Suprapubic skin (tissue), 4 donors: ENCODE measurements at regions not wholly inside any gene's neighbourhood (a gene's known extent, or its start where the extent isn't known, plus 50 kb on each side); places are given as distances from the start of the nearest gene placed in this dataset.

Source experiments
- DNase-seq, 2 donors: peaks; one replicate each; pipeline ENCODE4 v3.0.0-alpha.2; 2019; ENCODE audit warnings: low spot score in 2 of 2
- H3K27ac ChIP-seq: fragments of 200-600 bp; sonication (generic); one replicate; pipeline ENCODE4 v1.5.1; 2019
- H3K27me3 ChIP-seq: fragments of 200-600 bp; sonication (generic); one replicate; pipeline ENCODE4 v1.5.1; 2019
- H3K36me3 ChIP-seq: fragments of 200-600 bp; sonication (generic); one replicate; pipeline ENCODE4 v1.5.1; 2019
- H3K4me1 ChIP-seq: fragments of 200-600 bp; sonication (generic); one replicate; pipeline ENCODE4 v1.5.1; 2019
- H3K4me3 ChIP-seq: fragments of 200-600 bp; sonication (generic); one replicate; pipeline ENCODE4 v1.5.1; 2019; ENCODE audit warnings: mild to moderate bottlenecking
- H3K9me3 ChIP-seq: fragments of 200-600 bp; sonication (generic); one replicate; pipeline ENCODE4 v1.5.1; 2019
- CTCF ChIP-seq, 2 donors: fragments of 200-600 bp in 1 of 2; fragments of 450-650 bp in 1 of 2; sonication (generic) in 1 of 2; IDR thresholded peaks; one replicate each; pipeline ENCODE4 v1.5.1; 2016 to 2019; ENCODE audit warnings: antibody characterized with exemption in 2 of 2, mild to moderate bottlenecking in 1 of 2, moderate library complexity in 1 of 2
- EP300 ChIP-seq: sonication (generic); formaldehyde crosslinking; IDR thresholded peaks from one replicate; pipeline ENCODE4 v1.6.1; 2017; ENCODE audit warnings: antibody characterized with exemption
- POLR2A ChIP-seq, 2 donors: fragments of 450-650 bp; IDR thresholded peaks; one replicate each; pipeline ENCODE4 v1.6.1; 2017; ENCODE audit warnings: antibody characterized with exemption in 2 of 2, mild to moderate bottlenecking in 2 of 2, moderate library complexity in 2 of 2
- POLR2AphosphoS5 ChIP-seq, 3 donors: sonication (generic); formaldehyde crosslinking; IDR thresholded peaks; one replicate each; pipeline ENCODE4 v1.6.1; 2017; ENCODE audit warnings: antibody characterized with exemption in 3 of 3
- WGBS: methylation state at CpG from one replicate; pipeline ENCODE4 v1.1.5; 2018; 5-methylcytosine and 5-hydroxymethylcytosine counted together

DNA sequence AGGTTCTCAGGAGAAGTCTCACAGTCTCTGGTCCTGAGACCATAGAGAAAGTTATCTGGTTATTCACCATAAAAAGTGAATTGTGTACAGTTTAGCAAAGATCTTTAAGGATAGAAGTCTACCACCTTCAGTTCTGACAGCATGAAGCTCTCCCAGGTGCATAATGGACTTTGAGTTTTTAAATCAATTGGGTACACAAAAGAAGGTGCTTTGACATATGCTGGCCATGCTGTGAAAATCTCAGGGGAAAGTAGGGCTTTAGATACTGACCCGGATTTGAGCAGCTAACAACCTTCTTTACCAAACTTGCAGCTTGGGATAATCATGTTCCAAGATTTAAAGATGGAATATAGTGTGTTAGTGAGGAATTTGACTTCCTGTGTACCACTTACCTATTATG is 264.2 kb downstream of the ZSWIM6 start:
- Histone ChIP-seq H3K36me3 (no peaks in the 10 kb centered on the region), H3K4me1 (peaks cover 7% of the 10 kb centered on the region), H3K9me3 (no peaks in the 10 kb centered on the region), H3K27ac (no peak overlapping the region), H3K4me3 (no peak overlapping the region), H3K27me3 (no peaks in the 10 kb centered on the region)
- TF ChIP-seq POLR2A (IDR thresholded peaks at IDR 0.05) (no peak), EP300 (no peak), POLR2AphosphoS5 (IDR thresholded peaks at IDR 0.05) (no peak), CTCF (IDR thresholded peaks at IDR 0.05) (no peak)
- WGBS: 90% methylated on average over 1 of the region's 1 CpG
- no peak for DNase-seq

GRCh38 chr5:61597684-61598083 is 265.6 kb downstream of the ZSWIM6 start:
- H3K4me1 ChIP-seq: peaks cover 7% of the 10 kb centered on the region
- TF ChIP-seq CTCF (IDR thresholded peaks at IDR 0.05): no peak
- no peak for TF ChIP-seq EP300
- TF ChIP-seq POLR2AphosphoS5 (IDR thresholded peaks at IDR 0.05): no peak
- no peak for TF ChIP-seq POLR2A (IDR thresholded peaks at IDR 0.05)
- no peak for DNase-seq
- no peak overlapping the region for H3K27ac ChIP-seq
- H3K9me3 ChIP-seq: no peaks in the 10 kb centered on the region
- H3K27me3 ChIP-seq: no peaks in the 10 kb centered on the region
- no peak overlapping the region for H3K4me3 ChIP-seq
- H3K36me3 ChIP-seq: no peaks in the 10 kb centered on the region

GRCh38 chr5:61598126-61598525 is 266.1 kb downstream of the ZSWIM6 start:
- Histone ChIP-seq H3K4me3 (no peak overlapping the region), H3K27me3 (no peaks in the 10 kb centered on the region), H3K4me1 (peaks cover 7% of the 10 kb centered on the region), H3K36me3 (no peaks in the 10 kb centered on the region), H3K9me3 (no peaks in the 10 kb centered on the region), H3K27ac (no peak overlapping the region)
- 67% methylated on average over 3 of the region's 3 CpGs for WGBS
- TF ChIP-seq POLR2AphosphoS5 (IDR thresholded peaks at IDR 0.05) (no peak), POLR2A (IDR thresholded peaks at IDR 0.05) (no peak), EP300 (no peak), CTCF (IDR thresholded peaks at IDR 0.05) (no peak)
- DNase-seq: no peak

DNA sequence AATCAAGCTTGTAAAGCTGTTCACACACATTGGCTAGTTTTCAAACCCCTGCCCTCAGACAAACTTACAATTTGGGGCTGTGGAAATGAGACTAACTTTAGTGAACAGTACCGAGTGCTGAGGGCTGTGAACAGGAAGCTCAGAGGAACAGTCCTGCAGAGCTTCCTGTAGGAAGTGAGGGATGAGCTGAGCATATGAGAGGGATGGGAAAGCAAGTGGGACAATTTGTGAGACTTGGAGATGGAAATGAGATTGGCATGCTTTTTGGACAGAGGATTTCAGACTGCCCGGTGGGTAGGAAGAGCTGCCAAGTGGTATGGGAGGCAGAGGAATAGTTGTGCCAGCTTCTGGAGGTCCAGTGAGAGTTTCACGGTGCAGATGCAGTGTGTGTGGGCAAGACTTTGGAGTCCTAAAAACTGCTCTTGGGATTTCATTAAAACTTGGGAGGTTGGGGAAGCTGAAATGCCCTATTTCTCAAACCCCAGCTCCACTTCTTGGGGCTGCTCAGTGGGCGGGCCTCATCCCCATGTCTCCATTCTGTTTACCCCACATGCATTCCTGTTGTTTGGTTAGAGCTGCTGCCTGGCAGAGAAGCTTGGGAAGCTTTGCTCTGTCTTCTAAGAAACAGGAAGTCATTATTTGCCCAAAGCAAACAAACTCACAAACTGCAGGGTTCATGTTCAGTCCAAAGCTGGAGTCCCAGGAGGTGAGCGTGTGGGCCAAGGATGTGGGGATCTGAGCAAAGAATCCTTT is 267.5 kb downstream of the ZSWIM6 start:
- Histone ChIP-seq H3K4me1 (peaks cover 19% of the 10 kb centered on the region), H3K27ac (no peak overlapping the region), H3K4me3 (no peak overlapping the region), H3K9me3 (no peaks in the 10 kb centered on the region), H3K36me3 (no peaks in the 10 kb centered on the region), H3K27me3 (no peaks in the 10 kb centered on the region)
- 55% methylated on average over 5 of the region's 5 CpGs for WGBS
- DNase-seq: no peak
- TF ChIP-seq CTCF (IDR thresholded peaks at IDR 0.05): no peak
- no peak for TF ChIP-seq POLR2A (IDR thresholded peaks at IDR 0.05)
- TF ChIP-seq POLR2AphosphoS5 (IDR thresholded peaks at IDR 0.05): no peak

DNA sequence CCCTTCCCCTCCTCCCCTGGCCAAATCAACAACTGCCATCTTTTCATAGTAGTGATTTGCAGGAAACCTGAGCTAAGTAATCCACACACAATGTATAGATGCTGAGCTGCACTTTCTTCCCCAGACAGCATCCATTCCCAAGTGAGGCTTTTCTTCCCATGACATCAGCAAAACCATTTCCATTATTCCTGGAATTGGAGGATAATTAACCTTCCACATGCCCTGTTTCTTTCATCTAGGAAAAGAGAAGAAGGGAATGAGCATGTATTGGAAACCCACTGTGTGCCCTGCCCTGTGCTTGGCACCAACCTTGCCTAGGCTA is 268.0 kb downstream of the ZSWIM6 start:
- no peak overlapping the region for H3K4me3 ChIP-seq
- H3K9me3 ChIP-seq: no peaks in the 10 kb centered on the region
- no peaks in the 10 kb centered on the region for H3K27me3 ChIP-seq
- H3K27ac ChIP-seq: no peak overlapping the region
- no peaks in the 10 kb centered on the region for H3K36me3 ChIP-seq
- no peak for DNase-seq
- H3K4me1 ChIP-seq: peaks cover 20% of the 10 kb centered on the region
- no peak for TF ChIP-seq POLR2AphosphoS5 (IDR thresholded peaks at IDR 0.05)
- TF ChIP-seq EP300: no peak
- no peak for TF ChIP-seq CTCF (IDR thresholded peaks at IDR 0.05)
- no peak for TF ChIP-seq POLR2A (IDR thresholded peaks at IDR 0.05)
